Liver (tissue), 7 donors: ENCODE measurements at regions not wholly inside any gene's neighbourhood (a gene's known extent, or its start where the extent isn't known, plus 50 kb on each side); places are given as distances from the start of the nearest gene placed in this dataset.

Experiments
- DNase-seq: peaks from one replicate; pipeline ENCODE4 v3.0.0-alpha.2; 2017; ENCODE audit warnings: low spot score
- H3K27ac ChIP-seq, 2 donors: one replicate each; pipeline ENCODE4 v1.7.0; 2013; ENCODE audit warnings: inconsistent platforms in 2 of 2, low read length in 2 of 2, control low read depth in 1 of 2, low read depth in 1 of 2, mild to moderate bottlenecking in 1 of 2
- H3K27me3 ChIP-seq, 4 donors: one replicate each; pipeline versions ENCODE4 v1.6.1 to v1.7.0; 2013; ENCODE audit warnings: low read length in 3 of 4, inconsistent platforms in 1 of 4, mild to moderate bottlenecking in 1 of 4, moderate library complexity in 1 of 4; ENCODE audit not compliant: control insufficient read depth in 4 of 4, insufficient read depth in 4 of 4
- H3K36me3 ChIP-seq, 4 donors: one replicate each; pipeline versions ENCODE4 v1.6.1 to v1.7.0; 2013; ENCODE audit warnings: low read length in 3 of 4, mild to moderate bottlenecking in 3 of 4, low read depth in 1 of 4, moderate library complexity in 1 of 4; ENCODE audit not compliant: control insufficient read depth in 4 of 4, insufficient read depth in 3 of 4
- H3K4me1 ChIP-seq, 4 donors: one replicate each; pipeline versions ENCODE4 v1.6.1 to v1.7.0; 2013; ENCODE audit warnings: low read length in 3 of 4, mild to moderate bottlenecking in 3 of 4, moderate library complexity in 1 of 4; ENCODE audit not compliant: control insufficient read depth in 4 of 4, insufficient read depth in 4 of 4
- H3K4me3 ChIP-seq, 3 donors: one replicate each; pipeline versions ENCODE4 v1.6.1 to v1.7.0; 2013; ENCODE audit warnings: low read length in 3 of 3, control low read depth in 1 of 3, low read depth in 1 of 3, mild to moderate bottlenecking in 1 of 3
- H3K9ac ChIP-seq, 2 donors: one replicate each; pipeline ENCODE4 v1.7.0; 2013; ENCODE audit warnings: low read length in 2 of 2, mild to moderate bottlenecking in 2 of 2, moderate library complexity in 2 of 2, control low read depth in 1 of 2, low read depth in 1 of 2
- H3K9me3 ChIP-seq, 4 donors: one replicate each; pipeline versions ENCODE4 v1.6.1 to v1.7.0; 2013; ENCODE audit warnings: low read length in 3 of 4; ENCODE audit not compliant: control insufficient read depth in 4 of 4
- EGR1 ChIP-seq, 2 donors: IDR thresholded peaks; 2 replicates each; pipeline ENCODE4 v1.6.1; 2016 to 2018; ENCODE audit warnings: antibody characterized with exemption in 2 of 2, low read depth in 2 of 2
- FOXA1 ChIP-seq: IDR thresholded peaks from 2 replicates; pipeline ENCODE4 v1.6.1; 2016; ENCODE audit warnings: antibody characterized with exemption
- FOXA2 ChIP-seq: IDR thresholded peaks from 2 replicates; pipeline ENCODE4 v1.6.1; 2016; ENCODE audit warnings: antibody characterized with exemption
- GABPA ChIP-seq, 2 donors: IDR thresholded peaks in 1 of 2; conservative IDR thresholded peaks in 1 of 2; 2 replicates each; pipeline ENCODE4 v1.6.1; 2016; ENCODE audit warnings: antibody characterized with exemption in 2 of 2, mild to moderate bottlenecking in 1 of 2, moderate library complexity in 1 of 2
- HNF4A ChIP-seq, 2 donors: conservative IDR thresholded peaks; 2 replicates each; pipeline ENCODE4 v1.6.1; 2016; ENCODE audit warnings: antibody characterized with exemption in 2 of 2, mild to moderate bottlenecking in 2 of 2
- HNF4G ChIP-seq: IDR thresholded peaks from 2 replicates; pipeline ENCODE4 v1.6.1; 2016; ENCODE audit warnings: antibody characterized with exemption
- JUND ChIP-seq, 2 donors: IDR thresholded peaks; 2 replicates each; pipeline ENCODE4 v1.6.1; 2016; ENCODE audit warnings: antibody characterized with exemption in 2 of 2
- NR2F2 ChIP-seq: IDR thresholded peaks from 2 replicates; pipeline ENCODE4 v1.6.1; 2016; ENCODE audit warnings: antibody characterized with exemption
- RAD21 ChIP-seq, 2 donors: IDR thresholded peaks; 2 replicates each; pipeline ENCODE4 v1.6.1; 2016; ENCODE audit warnings: antibody characterized with exemption in 2 of 2, mild to moderate bottlenecking in 2 of 2
- RXRA ChIP-seq, 2 donors: IDR thresholded peaks; 2 replicates each; pipeline ENCODE4 v1.6.1; 2017 to 2018; ENCODE audit warnings: antibody characterized with exemption in 2 of 2, mild to moderate bottlenecking in 1 of 2
- SP1 ChIP-seq: IDR thresholded peaks from 2 replicates; pipeline ENCODE4 v1.6.1; 2018; ENCODE audit warnings: antibody characterized with exemption, mild to moderate bottlenecking
- TAF1 ChIP-seq: conservative IDR thresholded peaks from 2 replicates; pipeline ENCODE4 v1.6.1; 2016; ENCODE audit warnings: antibody characterized with exemption, mild to moderate bottlenecking
- YY1 ChIP-seq: IDR thresholded peaks from 2 replicates; pipeline ENCODE4 v1.6.1; 2016; ENCODE audit warnings: antibody characterized with exemption, mild to moderate bottlenecking
- TF ChIP-seq, protein P1 (sequence below): IDR thresholded peaks from 2 replicates; pipeline ENCODE4 v1.6.1; 2016; ENCODE audit warnings: antibody characterized with exemption, mild to moderate bottlenecking
- TF ChIP-seq, protein P2 (sequence below): fragments of 150-350 bp; IDR thresholded peaks from 2 replicates; pipeline ENCODE4 v1.5.1; 2017; ENCODE audit warnings: improper control_type of control experiment, low read depth, low read length; ENCODE audit not compliant: missing input control
- TF ChIP-seq, protein P3 (sequence below): IDR thresholded peaks from 2 replicates; pipeline ENCODE4 v1.6.1; 2016; ENCODE audit warnings: antibody characterized with exemption
- TF ChIP-seq, protein P4 (sequence below): IDR thresholded peaks from 2 replicates; pipeline ENCODE4 v1.6.1; 2016; ENCODE audit warnings: antibody characterized with exemption
- TF ChIP-seq, protein P5 (sequence below): IDR thresholded peaks from 2 replicates; pipeline ENCODE4 v1.6.1; 2016; ENCODE audit warnings: antibody characterized with exemption
- donor health status: healthy.
- donor health status: healthy.
- donor health status: healthy.
- donor health status: healthy.

DNA sequence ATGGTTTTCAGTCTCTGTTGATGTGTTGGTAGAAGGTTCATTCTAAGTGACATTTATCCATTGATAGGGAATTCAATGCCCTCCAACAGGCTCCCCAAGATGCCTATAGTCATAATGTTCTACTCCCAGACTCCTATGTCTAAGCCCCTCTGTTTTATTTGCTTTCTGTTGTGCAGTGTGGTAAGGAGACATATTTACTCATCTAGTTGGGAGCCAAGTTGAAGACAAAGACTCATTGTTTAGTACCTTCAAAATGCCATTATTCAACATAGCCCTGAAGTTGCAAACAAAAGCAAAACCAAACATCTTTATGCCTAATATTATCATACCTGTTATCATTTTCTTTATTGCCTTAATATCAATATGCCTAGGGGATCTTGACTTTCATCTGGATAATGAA, 302.1 kb downstream of the RMST start:
- Histone ChIP-seq H3K4me1 (no peaks in the 10 kb centered on the region), H3K27ac (no peak overlapping the region), H3K9ac (no peak overlapping the region), H3K27me3 (no peaks in the 10 kb centered on the region), H3K4me3 (no peak overlapping the region), H3K9me3 (peaks cover 0 to 13% (median 2%) of the 10 kb centered on the region in 4 donors), H3K36me3 (no peaks in the 10 kb centered on the region)
- TF ChIP-seq RAD21 (IDR thresholded peaks at IDR 0.05) = no peak
- no peak for TF ChIP-seq JUND (IDR thresholded peaks at IDR 0.05)
- TF ChIP-seq, protein P1, sequence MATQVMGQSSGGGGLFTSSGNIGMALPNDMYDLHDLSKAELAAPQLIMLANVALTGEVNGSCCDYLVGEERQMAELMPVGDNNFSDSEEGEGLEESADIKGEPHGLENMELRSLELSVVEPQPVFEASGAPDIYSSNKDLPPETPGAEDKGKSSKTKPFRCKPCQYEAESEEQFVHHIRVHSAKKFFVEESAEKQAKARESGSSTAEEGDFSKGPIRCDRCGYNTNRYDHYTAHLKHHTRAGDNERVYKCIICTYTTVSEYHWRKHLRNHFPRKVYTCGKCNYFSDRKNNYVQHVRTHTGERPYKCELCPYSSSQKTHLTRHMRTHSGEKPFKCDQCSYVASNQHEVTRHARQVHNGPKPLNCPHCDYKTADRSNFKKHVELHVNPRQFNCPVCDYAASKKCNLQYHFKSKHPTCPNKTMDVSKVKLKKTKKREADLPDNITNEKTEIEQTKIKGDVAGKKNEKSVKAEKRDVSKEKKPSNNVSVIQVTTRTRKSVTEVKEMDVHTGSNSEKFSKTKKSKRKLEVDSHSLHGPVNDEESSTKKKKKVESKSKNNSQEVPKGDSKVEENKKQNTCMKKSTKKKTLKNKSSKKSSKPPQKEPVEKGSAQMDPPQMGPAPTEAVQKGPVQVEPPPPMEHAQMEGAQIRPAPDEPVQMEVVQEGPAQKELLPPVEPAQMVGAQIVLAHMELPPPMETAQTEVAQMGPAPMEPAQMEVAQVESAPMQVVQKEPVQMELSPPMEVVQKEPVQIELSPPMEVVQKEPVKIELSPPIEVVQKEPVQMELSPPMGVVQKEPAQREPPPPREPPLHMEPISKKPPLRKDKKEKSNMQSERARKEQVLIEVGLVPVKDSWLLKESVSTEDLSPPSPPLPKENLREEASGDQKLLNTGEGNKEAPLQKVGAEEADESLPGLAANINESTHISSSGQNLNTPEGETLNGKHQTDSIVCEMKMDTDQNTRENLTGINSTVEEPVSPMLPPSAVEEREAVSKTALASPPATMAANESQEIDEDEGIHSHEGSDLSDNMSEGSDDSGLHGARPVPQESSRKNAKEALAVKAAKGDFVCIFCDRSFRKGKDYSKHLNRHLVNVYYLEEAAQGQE = no peak
- no peak for TF ChIP-seq FOXA1
- TF ChIP-seq, protein P2, sequence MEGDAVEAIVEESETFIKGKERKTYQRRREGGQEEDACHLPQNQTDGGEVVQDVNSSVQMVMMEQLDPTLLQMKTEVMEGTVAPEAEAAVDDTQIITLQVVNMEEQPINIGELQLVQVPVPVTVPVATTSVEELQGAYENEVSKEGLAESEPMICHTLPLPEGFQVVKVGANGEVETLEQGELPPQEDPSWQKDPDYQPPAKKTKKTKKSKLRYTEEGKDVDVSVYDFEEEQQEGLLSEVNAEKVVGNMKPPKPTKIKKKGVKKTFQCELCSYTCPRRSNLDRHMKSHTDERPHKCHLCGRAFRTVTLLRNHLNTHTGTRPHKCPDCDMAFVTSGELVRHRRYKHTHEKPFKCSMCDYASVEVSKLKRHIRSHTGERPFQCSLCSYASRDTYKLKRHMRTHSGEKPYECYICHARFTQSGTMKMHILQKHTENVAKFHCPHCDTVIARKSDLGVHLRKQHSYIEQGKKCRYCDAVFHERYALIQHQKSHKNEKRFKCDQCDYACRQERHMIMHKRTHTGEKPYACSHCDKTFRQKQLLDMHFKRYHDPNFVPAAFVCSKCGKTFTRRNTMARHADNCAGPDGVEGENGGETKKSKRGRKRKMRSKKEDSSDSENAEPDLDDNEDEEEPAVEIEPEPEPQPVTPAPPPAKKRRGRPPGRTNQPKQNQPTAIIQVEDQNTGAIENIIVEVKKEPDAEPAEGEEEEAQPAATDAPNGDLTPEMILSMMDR = no peak
- TF ChIP-seq YY1 = no peak
- TF ChIP-seq NR2F2 = no peak
- no peak for TF ChIP-seq FOXA2
- TF ChIP-seq, protein P3, sequence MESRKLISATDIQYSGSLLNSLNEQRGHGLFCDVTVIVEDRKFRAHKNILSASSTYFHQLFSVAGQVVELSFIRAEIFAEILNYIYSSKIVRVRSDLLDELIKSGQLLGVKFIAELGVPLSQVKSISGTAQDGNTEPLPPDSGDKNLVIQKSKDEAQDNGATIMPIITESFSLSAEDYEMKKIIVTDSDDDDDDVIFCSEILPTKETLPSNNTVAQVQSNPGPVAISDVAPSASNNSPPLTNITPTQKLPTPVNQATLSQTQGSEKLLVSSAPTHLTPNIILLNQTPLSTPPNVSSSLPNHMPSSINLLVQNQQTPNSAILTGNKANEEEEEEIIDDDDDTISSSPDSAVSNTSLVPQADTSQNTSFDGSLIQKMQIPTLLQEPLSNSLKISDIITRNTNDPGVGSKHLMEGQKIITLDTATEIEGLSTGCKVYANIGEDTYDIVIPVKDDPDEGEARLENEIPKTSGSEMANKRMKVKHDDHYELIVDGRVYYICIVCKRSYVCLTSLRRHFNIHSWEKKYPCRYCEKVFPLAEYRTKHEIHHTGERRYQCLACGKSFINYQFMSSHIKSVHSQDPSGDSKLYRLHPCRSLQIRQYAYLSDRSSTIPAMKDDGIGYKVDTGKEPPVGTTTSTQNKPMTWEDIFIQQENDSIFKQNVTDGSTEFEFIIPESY = no peak
- TF ChIP-seq HNF4G = no peak
- no peak for TF ChIP-seq RXRA (IDR thresholded peaks at IDR 0.05)
- TF ChIP-seq, protein P4, sequence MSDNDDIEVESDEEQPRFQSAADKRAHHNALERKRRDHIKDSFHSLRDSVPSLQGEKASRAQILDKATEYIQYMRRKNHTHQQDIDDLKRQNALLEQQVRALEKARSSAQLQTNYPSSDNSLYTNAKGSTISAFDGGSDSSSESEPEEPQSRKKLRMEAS = no peak
- TF ChIP-seq HNF4A (conservative IDR thresholded peaks at IDR 0.05) = no peak
- TF ChIP-seq, protein P5, sequence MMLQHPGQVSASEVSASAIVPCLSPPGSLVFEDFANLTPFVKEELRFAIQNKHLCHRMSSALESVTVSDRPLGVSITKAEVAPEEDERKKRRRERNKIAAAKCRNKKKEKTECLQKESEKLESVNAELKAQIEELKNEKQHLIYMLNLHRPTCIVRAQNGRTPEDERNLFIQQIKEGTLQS = no peak
- no peak for TF ChIP-seq SP1
- TF ChIP-seq GABPA (IDR thresholded peaks at IDR 0.05 in 1 of 2, conservative IDR thresholded peaks at IDR 0.05 in 1 of 2) = no peak
- TF ChIP-seq TAF1 = no peak
- TF ChIP-seq EGR1 (IDR thresholded peaks at IDR 0.05; ENCODE audit: low read depth in 2 of 2) = no peak
- no peak for DNase-seq
